Endodermal cell (in vitro differentiated cells): ENCODE measurements at regions not wholly inside any gene's neighbourhood (a gene's known extent, or its start where the extent isn't known, plus 50 kb on each side); places are given as distances from the start of the nearest gene placed in this dataset.

Source experiments
- DNase-seq: peaks from one replicate; pipeline ENCODE4 v3.0.0-alpha.2; 2017
- H3K27ac ChIP-seq: 2 replicates; pipeline ENCODE4 v1.5.1; 2013; ENCODE audit warnings: mild to moderate bottlenecking, low read depth, low read length, moderate library complexity
- H3K27me3 ChIP-seq: 2 replicates; pipeline ENCODE4 v1.6.1; 2013; ENCODE audit warnings: mild to moderate bottlenecking, low read length, moderate library complexity; ENCODE audit not compliant: insufficient read depth, control insufficient read depth, poor library complexity, severe bottlenecking
- H3K36me3 ChIP-seq: 2 replicates; pipeline ENCODE4 v1.7.0; 2013; ENCODE audit warnings: mild to moderate bottlenecking, low read length, moderate library complexity; ENCODE audit not compliant: control insufficient read depth, insufficient read depth
- H3K4me1 ChIP-seq: one replicate; pipeline ENCODE4 v1.7.0; 2013; ENCODE audit warnings: low read length; ENCODE audit not compliant: control insufficient read depth, insufficient read depth
- H3K4me3 ChIP-seq: 2 replicates; pipeline ENCODE4 v1.5.1; 2013; ENCODE audit warnings: mild to moderate bottlenecking, low read length, moderate library complexity
- H3K9ac ChIP-seq: 2 replicates; pipeline ENCODE4 v1.6.1; 2013; ENCODE audit warnings: mild to moderate bottlenecking, low read length, moderate library complexity; ENCODE audit not compliant: poor library complexity, severe bottlenecking; ENCODE audit errors: extremely low read depth
- H3K9me3 ChIP-seq: 2 replicates; pipeline ENCODE4 v1.6.1; 2013; ENCODE audit warnings: mild to moderate bottlenecking, low read length, moderate library complexity; ENCODE audit not compliant: control insufficient read depth
- H3K27ac Mint-ChIP-seq: 2 replicates; pipeline ENCODE4 v1.8.0; 2020; ENCODE audit warnings: mixed read lengths
- H3K27me3 Mint-ChIP-seq: 2 replicates; pipeline ENCODE4 v1.8.0; 2021; ENCODE audit warnings: mild to moderate bottlenecking, mixed read lengths; ENCODE audit not compliant: insufficient read depth
- H3K36me3 Mint-ChIP-seq: 2 replicates; pipeline ENCODE4 v1.8.0; 2020; ENCODE audit warnings: low read depth, mixed read lengths
- H3K4me1 Mint-ChIP-seq: 2 replicates; pipeline ENCODE4 v1.8.0; 2020; ENCODE audit warnings: mixed read lengths
- H3K4me3 Mint-ChIP-seq: 2 replicates; pipeline ENCODE4 v1.8.0; 2020; ENCODE audit warnings: mild to moderate bottlenecking, moderate library complexity, mixed read lengths
- H3K9me3 Mint-ChIP-seq: 2 replicates; pipeline ENCODE4 v1.8.0; 2020; ENCODE audit warnings: mild to moderate bottlenecking, mixed read lengths
- CTCF ChIP-seq: fragments of 200-600 bp; sonication (generic); conservative IDR thresholded peaks from 2 replicates; pipeline ENCODE4 v1.5.0; 2021; ENCODE audit warnings: antibody characterized with exemption, mild to moderate bottlenecking
- WGBS, 2 experiments: methylation state at CpG; one replicate each; pipeline versions ENCODE4 v1.1.5 to v1.1.7; 2013; ENCODE audit warnings: missing lambda C conversion rate in 2 of 2, mixed read lengths in 1 of 2; ENCODE audit not compliant: insufficient coverage in 1 of 2, insufficient read length in 1 of 2; 5-methylcytosine and 5-hydroxymethylcytosine counted together

GRCh38 chr13:73850104-73850873 is 283.9 kb downstream of the KLF12 start:
- Mint-ChIP-seq H3K4me3 (no peak overlapping the region), H3K27me3 (no peaks in the 10 kb centered on the region), H3K36me3 (peaks cover 11% of the 10 kb centered on the region), H3K4me1 (peaks cover 32% of the 10 kb centered on the region), H3K27ac (no peak overlapping the region), H3K9me3 (no peaks in the 10 kb centered on the region)
- H3K4me1 ChIP-seq: peaks cover 13% of the 10 kb centered on the region
- H3K27ac ChIP-seq: no peak overlapping the region
- 86 to 91% methylated on average over 2 to 4 of the region's 5 CpGs for WGBS, 2 experiments
- no peak for TF ChIP-seq CTCF
- H3K27me3 ChIP-seq: no peaks in the 10 kb centered on the region
- no peak overlapping the region for H3K4me3 ChIP-seq
- DNase-seq: no peak
- H3K36me3 ChIP-seq: no peaks in the 10 kb centered on the region
- H3K9me3 ChIP-seq: no peaks in the 10 kb centered on the region
- H3K9ac ChIP-seq: no peak overlapping the region

GRCh38 chr13:73849292-73849691 is 284.9 kb downstream of the KLF12 start:
- 27 to 32% methylated on average over 4 to 5 of the region's 5 CpGs for WGBS, 2 experiments

GRCh38 chr13:73844986-73845385 is 289.2 kb downstream of the KLF12 start:
- no peaks in the 10 kb centered on the region for H3K27me3 Mint-ChIP-seq
- 100% methylated on average over 1 of the region's 1 CpG; no CpG with 5 or more reads in 1 of the 2 experiments for WGBS, 2 experiments
- Histone ChIP-seq H3K4me1 (peaks cover 9% of the 10 kb centered on the region), H3K9me3 (no peaks in the 10 kb centered on the region), H3K4me3 (no peak overlapping the region), H3K36me3 (no peaks in the 10 kb centered on the region), H3K27ac (no peak overlapping the region), H3K9ac (no peak overlapping the region), H3K27me3 (no peaks in the 10 kb centered on the region)
- no peak for DNase-seq
- H3K27ac Mint-ChIP-seq: no peak overlapping the region
- no peaks in the 10 kb centered on the region for H3K9me3 Mint-ChIP-seq
- no peak overlapping the region for H3K4me3 Mint-ChIP-seq
- TF ChIP-seq CTCF: no peak
- peaks cover 8% of the 10 kb centered on the region for H3K36me3 Mint-ChIP-seq
- H3K4me1 Mint-ChIP-seq: peaks cover 32% of the 10 kb centered on the region

More at GRCh38 chr13:73849292-73849691, 284.9 kb downstream of the KLF12 start:
- Histone ChIP-seq H3K9me3 (no peaks in the 10 kb centered on the region), H3K27ac (no peak overlapping the region), H3K27me3 (no peaks in the 10 kb centered on the region), H3K36me3 (no peaks in the 10 kb centered on the region), H3K9ac (no peak overlapping the region), H3K4me3 (peak overlapping the region; percentile 57), H3K4me1 (peaks cover 13% of the 10 kb centered on the region)
- Mint-ChIP-seq H3K9me3 (no peaks in the 10 kb centered on the region), H3K4me3 (peak overlapping the region; percentile 28), H3K27me3 (no peaks in the 10 kb centered on the region), H3K27ac (peak overlapping the region; percentile 81), H3K4me1 (peaks cover 35% of the 10 kb centered on the region), H3K36me3 (peaks cover 11% of the 10 kb centered on the region)
- peak; percentile 80 for TF ChIP-seq CTCF
- peak; percentile 80 for DNase-seq
